GM21360 (cell line): ENCODE measurements at regions not wholly inside any gene's neighbourhood (a gene's known extent, or its start where the extent isn't known, plus 50 kb on each side); places are given as distances from the start of the nearest gene placed in this dataset.
"Not testable (repeated sequence)": the region's sequence is repeated elsewhere in the genome, so short reads cannot be mapped to it uniquely, and the experiment has no call there.

Experiments used
- ATAC-seq: cut with Tn5 transposase; IDR thresholded peaks from one replicate; pipeline ENCODE4 v1.9.1; 2021; ENCODE audit warnings: mild to moderate bottlenecking, moderate library complexity; ENCODE audit not compliant: unreplicated experiment

- no peak for ATAC-seq
These were observed 233.6 kb upstream of the SEMA3E start for GRCh38 chr7:83882551-83882950.

GRCh38 chr7:83879063-83879462 lies 230.1 kb upstream of the SEMA3E start:
- ATAC-seq: no peak

DNA sequence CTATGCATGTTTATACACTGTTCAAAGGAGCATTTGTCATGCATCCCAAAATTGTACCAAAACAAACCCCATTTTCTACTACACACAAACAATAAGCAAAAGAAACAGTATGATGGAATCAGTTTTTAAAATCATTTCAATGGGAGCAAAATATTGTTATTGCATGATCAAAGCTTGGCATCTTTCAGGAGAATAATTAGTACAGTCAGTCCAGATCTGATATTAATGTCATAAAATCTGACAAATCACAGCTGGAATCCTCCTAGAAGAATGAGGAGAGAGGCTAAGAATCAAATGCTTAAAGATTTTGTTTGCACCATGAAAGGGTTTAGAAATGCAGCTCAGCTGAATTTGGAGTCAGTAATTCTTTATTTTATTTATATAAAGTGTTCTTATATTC lies 229.7 kb upstream of the SEMA3E start:
- no peak for ATAC-seq

DNA sequence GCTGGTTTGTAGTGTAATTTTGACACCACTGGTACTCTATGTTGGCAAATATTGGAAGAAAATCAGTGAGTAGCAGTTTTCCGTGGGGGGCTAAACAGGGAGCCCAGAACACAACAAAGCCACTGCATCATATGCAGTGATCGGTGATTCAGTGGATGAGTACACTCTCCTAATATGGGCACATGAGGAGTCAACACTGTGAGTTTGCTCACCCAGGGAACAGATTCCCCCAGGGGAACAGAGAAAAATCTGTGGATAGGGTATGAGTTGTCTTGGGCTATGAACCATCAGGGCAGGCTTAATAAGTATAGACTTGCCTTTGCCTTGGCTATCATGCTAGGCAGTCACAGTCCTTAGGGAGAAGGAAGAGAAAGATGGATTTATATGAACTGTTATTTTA lies 227.7 kb upstream of the SEMA3E start:
- no peak for ATAC-seq

DNA sequence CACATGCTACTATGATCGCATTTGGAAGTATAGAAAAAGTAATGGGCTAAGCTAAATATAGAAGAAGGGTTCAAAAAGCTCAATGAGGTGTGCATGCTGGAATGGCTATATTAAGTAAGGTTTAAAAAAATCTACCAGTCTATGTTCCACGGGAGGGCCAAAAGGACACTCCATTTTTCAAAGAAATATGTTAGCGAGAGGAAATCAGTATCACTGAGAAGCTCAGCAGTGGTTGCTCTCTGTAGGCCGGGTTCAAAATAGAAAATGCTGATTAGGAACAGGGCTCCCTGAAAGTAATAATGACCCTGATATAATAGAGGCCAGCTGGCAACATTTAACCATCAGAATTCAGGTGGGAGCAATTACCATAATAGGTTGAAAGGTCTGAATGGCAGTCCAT lies 224.5 kb upstream of the SEMA3E start:
- ATAC-seq: no peak

- ATAC-seq: no peak
These were observed 223.6 kb upstream of the SEMA3E start for GRCh38 chr7:83872501-83872900.

GRCh38 chr7:83870515-83870914 lies 221.6 kb upstream of the SEMA3E start:
- no peak for ATAC-seq

- no peak for ATAC-seq
These were observed 217.6 kb upstream of the SEMA3E start for GRCh38 chr7:83866582-83866981.

DNA sequence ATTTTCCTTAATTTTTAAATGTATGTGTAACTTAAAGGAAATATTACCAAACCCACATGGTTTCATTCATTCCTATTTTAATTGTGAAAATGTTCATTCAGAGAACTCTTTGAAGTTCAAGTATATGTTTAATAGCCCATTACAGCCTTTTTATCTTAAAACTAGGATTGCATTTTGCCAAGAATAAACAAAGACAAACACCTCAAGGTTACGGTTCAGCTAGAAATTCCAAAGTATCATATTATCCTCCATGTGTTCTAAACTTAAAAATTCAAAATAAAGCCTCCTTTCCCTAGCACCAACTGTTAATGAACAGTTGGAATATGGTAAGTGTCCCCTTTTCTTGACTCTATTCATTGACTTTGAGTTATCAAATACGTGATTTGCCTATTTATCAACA lies 215.6 kb upstream of the SEMA3E start:
- ATAC-seq: no peak

DNA sequence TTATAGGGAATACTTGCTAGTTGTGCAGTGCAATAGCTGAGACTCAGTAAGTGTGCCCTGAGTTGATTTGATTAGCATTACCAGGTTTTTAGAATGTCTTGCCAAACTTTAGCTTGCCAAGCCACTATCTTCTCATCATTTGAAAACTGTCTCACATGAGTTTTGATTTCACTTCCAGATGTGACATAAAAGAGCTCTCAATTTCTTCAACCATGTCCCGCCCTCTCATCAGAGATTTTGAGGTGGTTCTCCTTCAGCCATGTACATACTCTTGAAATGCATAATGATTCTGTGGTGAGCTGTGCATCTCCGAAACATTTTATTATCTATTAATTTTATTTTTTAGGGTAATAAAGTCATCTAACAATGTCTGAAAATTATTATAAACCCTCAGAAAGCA lies 215.0 kb upstream of the SEMA3E start:
- no peak for ATAC-seq

DNA sequence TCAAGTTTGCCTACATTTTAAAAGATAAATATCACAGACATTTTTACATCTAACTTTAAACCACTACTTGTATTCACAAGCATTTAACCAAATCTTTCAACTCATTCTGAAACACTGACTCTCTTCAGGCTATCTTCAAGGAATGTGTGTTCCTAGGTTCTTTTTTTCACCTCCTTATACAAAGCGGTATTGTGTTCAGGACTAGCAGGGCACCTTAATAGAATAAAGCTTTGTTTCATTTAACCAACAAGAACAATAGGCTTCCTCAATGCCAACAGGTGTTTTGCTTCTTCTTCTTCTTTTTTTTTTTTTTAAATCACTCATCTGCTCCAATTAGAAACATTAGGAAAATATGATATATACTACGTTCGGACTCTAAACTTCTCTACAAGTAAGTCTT lies 212.9 kb upstream of the SEMA3E start:
- ATAC-seq: no peak

GRCh38 chr7:83859827-83860226 lies 210.9 kb upstream of the SEMA3E start:
- no peak for ATAC-seq

DNA sequence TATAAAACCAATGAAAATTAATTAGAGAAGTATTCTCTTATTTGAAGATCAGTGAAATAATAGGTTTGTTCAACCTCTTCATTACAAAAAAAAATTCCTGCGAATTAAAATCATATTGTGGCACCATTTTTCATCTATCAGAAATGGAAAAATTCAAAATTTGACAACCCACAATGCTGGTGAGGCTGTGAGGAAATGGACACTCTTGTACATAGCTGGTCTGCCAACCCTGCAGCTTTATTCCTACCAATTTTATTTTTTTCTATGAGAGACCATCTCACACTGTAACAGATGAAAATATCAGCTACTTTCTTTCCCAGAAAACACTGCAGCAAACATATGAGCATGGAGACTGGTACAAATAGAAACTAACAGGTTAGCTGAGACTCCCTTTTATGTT lies 208.8 kb upstream of the SEMA3E start:
- ATAC-seq: no peak

DNA sequence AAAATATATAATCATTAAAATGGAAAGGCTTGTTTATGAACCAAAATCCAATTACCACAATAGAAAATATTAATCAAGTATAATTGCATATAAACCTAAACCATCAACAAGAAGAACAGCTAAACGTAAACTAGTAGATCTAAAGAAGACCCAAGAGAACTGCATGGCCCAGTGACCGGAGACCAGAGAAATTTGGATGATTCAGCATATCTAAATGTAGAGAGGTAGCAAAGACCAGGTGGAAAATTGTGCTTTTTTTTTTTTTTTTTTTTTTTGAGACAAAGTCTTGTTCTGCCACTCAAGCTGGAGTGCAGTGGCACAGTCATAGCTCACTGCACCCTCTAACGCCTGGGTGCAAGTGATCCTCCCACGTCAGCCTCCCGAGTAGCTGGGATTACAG lies 207.2 kb upstream of the SEMA3E start:
- no peak for ATAC-seq

GRCh38 chr7:83852136-83852535 lies 203.2 kb upstream of the SEMA3E start:
- ATAC-seq: no peak

DNA sequence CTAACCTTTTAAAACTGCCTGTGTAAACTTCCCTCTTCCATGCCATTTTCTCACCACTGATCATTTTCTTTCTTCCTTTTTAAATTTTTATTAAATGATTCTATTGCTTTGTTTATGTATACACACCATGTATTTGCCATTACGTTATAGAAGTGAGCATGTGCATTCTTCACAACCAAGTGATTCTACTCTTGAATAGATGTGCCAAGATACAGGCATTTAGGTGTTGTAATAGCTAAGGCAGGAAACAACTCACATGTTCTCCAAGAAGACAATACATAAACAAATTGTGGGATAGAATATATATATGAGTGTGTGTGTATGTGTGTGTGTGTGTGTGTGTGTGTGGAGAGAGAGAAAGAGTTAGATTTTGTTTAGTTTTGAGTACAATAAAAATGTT lies 202.6 kb upstream of the SEMA3E start:
- ATAC-seq: no peak

DNA sequence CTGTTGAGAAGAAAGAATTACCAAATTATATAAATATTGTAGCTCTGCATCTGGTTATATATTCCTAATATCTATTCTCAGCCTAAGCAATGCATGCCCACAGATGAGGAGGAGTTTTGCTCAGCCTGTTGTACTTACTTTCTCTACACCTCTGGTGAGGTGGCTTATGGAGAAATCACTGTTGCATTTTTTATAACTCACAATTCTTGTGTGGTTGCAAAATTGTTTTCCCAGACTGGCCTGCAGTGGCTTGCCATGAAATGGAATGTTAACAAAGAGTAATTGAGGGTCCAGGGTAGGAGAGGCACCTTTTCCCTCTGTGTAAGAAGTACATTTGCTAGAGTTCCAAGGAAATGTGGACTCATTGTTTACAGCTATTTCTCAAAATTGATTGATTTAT lies 202.0 kb upstream of the SEMA3E start:
- no peak for ATAC-seq

- no peak for ATAC-seq
These were observed 201.2 kb upstream of the SEMA3E start for GRCh38 chr7:83850125-83850524.

GRCh38 chr7:83849131-83849530 lies 200.2 kb upstream of the SEMA3E start:
- ATAC-seq: no peak

DNA sequence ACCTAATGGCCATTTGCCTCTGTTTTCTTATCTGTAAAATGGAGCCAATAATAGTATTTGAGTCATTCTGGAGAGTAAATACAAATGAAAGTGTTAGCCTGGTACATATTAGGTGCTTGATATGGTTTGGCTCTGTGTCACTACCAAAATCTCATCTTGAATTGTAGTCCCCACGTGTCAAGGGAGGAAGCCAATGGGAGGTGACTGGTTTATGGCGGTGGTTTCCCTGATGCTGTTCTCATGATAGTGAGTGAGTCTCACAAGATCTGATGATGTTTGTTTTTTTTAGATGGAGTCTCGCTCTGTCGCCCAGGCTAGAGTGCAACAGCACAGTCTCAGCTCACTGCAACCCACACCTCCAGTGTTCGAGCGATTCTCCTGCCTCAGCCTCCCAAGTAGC lies 194.0 kb upstream of the SEMA3E start:
- no peak for ATAC-seq

GRCh38 chr7:83837683-83838082 lies 188.7 kb upstream of the SEMA3E start:
- no peak for ATAC-seq

- ATAC-seq: no peak
These were observed 187.1 kb upstream of the SEMA3E start for GRCh38 chr7:83836028-83836427.

DNA sequence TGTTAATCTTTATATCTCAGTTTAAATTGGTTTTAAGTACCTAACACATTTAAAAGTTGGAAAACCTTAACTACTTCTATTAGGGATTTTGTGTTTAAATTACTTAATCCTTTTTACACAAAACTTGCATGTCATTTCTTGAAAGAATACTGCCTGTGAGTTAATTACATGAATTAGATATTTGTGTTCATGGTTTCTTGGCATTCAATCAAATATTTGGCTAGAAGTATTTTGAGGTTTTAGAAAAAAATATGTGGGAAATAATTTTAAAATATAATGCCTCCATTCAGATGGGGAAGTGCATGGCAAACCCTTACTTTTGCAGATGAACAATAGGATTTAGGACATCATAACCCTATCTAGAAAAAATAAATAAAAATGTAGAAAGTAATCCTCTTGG lies 186.5 kb upstream of the SEMA3E start:
- no peak for ATAC-seq

- not testable (repeated sequence) for ATAC-seq
These were observed 184.8 kb upstream of the SEMA3E start for GRCh38 chr7:83833721-83834120.
